Embryonic facial prominence (tissue), 1 donor: ENCODE measurements at regions not wholly inside any gene's neighbourhood (a gene's known extent, or its start where the extent isn't known, plus 50 kb on each side); places are given as distances from the start of the nearest gene placed in this dataset.
A peak's percentile ranks its signal among the peaks of the same experiment; 100 is the strongest.

Source experiments
- DNase-seq: peaks from one replicate; pipeline ENCODE4 v3.0.0-alpha.2; 2016; ENCODE audit errors: extremely low spot score

- no peak for DNase-seq
These were observed 724.7 kb upstream of the ZNF385D start for GRCh38 chr3:22475665-22476240.

DNA sequence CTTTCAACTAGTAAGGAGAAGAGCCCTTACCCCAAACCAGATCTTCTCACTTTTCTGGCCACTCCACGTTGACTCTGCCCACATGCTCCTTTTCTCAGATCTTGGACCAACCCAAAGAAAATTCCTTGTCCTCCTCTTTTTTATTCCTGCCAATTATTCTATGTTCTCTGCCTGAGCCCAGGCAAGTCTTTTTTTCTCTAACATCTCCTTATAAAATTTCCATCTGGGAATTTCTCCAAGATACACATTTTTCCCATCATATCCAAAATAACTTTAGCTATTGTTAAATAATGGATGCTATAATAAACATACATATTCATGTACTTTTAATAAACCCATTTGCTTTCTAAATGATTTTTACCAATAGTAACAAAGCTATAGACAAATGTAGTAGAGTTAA lies 726.0 kb upstream of the ZNF385D start:
- no peak for DNase-seq

GRCh38 chr3:22485954-22486353 lies 717.2 kb upstream of the UBE2E2 start:
- DNase-seq = no peak

- no peak for DNase-seq
These were observed 712.4 kb upstream of the UBE2E2 start for GRCh38 chr3:22490747-22491146.

GRCh38 chr3:22491344-22491743 lies 711.8 kb upstream of the UBE2E2 start:
- DNase-seq = no peak

DNA sequence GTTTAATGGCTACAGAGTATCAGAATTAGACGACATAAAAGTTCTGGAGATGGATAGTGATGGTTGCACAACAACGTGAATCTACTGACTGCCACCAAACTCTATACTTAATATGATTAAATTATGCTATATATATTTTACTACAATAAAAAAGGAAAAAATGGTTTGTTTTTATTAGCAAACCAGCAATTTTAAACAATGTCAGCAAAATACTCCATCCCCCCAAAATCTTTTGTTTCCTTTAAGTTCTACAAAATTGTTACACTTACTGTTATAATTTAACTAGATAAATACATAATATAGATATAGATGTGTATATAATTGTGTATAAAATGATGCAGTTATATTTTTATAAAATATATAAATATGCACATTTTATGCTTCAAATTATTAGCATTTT lies 710.8 kb upstream of the UBE2E2 start:
- no peak for DNase-seq

- no peak for DNase-seq
These were observed 707.9 kb upstream of the UBE2E2 start for GRCh38 chr3:22495241-22495640.

- no peak for DNase-seq
These were observed 707.3 kb upstream of the UBE2E2 start for GRCh38 chr3:22495791-22496190.

DNA sequence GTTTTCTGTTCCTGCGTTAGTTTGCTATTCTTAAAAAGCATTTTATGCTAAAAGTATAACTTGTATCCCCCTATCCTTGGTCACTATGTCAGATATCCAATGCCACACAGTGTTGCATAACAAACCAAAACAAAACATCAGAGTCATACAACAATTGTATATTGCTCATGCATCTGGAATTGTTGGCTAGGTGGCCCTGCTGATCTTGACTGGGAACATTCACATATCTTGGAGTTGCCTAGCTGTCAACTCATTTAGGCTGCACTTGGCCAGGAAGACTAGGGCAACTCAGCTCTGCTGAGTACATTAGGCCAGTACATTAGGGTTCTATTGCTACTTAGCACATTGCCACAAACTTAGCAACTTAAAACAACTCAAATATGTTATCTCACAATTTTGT lies 706.5 kb upstream of the UBE2E2 start:
- DNase-seq = no peak

GRCh38 chr3:22506871-22507270 lies 696.3 kb upstream of the UBE2E2 start:
- DNase-seq = no peak

GRCh38 chr3:22507709-22508108 lies 695.4 kb upstream of the UBE2E2 start:
- peak; percentile 27 for DNase-seq

- DNase-seq = no peak
These were observed 679.2 kb upstream of the UBE2E2 start for GRCh38 chr3:22523925-22524324.

DNA sequence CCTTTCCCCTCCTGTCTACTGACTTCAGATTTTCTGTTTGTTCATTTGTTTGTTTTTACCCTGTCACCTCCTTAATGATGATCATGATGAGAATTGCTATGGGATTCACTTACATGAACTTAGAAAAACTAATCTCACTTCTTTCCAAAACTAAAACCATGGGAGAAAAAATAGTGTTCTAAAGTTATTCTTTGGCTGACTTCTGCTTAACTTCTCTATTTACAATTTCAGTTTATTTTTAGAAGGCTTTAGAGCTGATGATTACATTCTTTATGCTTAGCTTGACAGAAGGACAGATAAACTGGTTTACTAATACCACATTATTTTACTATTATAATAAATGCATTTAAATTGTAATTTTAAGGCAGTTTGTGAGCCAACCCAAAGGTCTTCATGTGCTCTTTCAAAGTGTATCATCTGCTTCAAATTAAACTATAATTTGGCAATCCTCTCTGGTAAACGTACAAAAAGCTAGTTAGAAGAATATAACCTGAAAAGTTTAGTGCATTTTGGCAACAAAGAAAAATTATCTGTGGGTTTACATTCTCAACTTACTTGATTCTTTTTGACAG lies 676.8 kb upstream of the UBE2E2 start:
- DNase-seq = no peak

- DNase-seq = no peak
These were observed 666.6 kb upstream of the UBE2E2 start for GRCh38 chr3:22536541-22536940.

DNA sequence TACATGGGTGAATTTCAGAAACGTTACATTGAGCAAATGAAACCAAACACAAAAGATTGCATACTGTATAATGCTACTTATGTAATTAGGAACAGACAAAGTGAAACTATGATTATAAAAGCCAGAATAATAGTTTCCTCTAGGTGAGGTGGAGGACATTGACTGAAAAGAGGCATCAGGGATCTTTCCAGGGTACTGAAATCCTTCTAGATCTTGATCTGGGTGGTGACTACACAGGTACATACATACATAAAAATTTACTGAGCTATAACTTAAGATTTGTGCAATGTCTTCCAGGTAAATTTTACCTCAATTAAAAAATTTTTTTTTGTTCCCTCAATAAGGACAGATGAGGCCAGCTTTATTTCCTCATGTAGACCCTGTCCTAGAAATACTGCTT lies 665.6 kb upstream of the UBE2E2 start:
- no peak for DNase-seq

GRCh38 chr3:22542311-22542710 lies 660.8 kb upstream of the UBE2E2 start:
- no peak for DNase-seq

DNA sequence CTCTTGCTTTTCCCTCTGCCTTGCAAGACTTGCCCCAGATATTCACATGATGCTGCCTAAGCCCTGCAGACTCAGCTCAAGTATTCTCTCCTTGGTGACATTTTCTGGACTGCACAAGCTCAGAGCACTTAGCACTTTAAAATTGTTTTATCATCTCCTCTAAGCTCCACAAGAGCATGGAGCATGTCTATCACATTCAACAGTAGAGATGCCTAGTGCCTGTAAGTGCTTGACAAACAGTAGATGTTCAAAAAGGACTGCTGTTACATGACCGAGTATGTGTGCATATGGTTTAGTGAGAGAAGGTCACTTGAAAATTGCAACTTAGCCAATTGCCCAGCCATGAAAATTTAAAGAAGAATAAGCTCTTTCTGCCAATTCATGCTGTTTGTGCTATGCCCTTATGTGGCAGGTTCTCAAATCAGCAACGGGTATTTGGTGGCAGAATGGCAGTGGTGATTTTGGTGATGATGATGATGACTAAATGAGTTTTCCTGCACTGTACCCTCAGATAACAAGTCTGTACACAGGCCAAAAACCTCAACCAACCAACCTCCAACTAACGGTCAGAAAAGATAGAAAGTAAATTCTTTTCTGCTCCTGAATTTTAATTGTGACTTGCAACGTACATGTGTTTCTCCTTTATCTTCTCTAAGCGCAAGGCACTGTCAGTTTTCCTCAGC lies 647.2 kb upstream of the UBE2E2 start:
- no peak for DNase-seq

DNA sequence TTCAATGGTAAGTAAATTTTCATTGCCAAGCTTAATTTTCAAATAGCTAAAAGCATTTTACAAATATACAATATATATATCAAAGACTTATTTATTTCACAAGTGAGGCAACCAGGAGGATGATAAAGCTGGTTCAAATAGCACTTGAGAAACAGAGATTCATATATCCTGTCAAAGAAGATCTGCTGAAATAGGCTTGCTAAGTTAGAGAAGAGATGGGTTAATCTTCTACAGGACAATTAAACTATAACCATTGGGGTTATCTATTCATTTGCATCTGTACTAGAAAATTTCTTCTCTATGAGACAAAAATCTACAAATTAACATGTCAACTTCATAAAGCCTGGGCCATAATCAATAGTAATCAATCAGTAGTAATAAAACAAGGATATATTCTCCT lies 637.7 kb upstream of the UBE2E2 start:
- DNase-seq = no peak

DNA sequence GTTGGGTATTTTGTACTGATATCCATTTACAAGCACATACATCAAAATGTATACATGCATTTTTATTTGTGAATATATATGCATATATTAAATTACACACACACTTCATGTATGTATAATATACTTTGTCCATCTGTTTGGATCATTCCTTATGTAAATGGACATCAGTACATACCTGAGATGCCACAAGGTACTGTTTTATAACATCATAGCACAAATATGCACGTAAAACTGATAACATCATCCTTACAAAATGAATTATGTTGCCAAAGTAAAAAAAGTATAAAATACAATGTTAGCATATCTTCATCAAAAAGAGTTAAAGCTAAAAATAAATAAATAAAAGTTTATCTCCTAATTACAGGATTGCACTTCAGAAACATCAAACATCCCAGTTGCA lies 634.8 kb upstream of the UBE2E2 start:
- no peak for DNase-seq

DNA sequence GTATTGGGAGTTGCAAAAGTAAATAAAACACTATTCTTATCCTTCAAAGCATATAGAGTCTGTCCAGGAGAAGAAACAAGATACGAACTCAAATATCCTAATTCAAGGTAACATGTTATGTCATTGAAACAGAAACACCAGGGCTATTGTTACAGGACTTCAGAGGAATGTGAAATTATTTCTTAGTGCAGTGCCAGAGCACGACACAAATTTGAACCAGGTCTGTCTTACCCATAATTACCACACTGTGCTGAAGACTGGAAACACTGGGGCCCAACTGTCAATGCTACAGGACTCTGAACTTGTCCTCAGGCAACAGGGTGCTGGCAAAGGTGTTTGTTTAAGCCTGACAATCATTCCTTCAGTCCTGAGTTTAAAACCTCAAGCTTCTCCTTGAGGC lies 633.6 kb upstream of the UBE2E2 start:
- no peak for DNase-seq

DNA sequence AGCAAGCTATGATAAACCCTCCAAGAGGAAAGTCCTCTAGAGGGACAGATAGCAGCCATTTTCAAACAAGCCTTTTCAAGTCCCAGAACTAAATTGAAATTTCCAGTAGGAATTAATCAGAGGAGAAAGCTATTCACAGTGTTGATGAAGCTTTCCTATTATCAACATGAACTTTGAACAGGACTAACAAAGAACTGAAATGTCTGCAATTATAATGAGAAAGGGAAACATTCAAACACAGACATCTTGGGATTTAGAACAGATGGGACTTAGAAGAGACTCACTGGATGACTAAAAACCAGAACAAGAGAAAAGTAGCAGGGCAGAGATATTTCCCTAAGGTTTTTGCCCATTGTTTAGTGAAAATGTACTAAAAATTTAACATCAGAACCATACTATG lies 622.1 kb upstream of the UBE2E2 start:
- no peak for DNase-seq

GRCh38 chr3:22582266-22582665 lies 620.9 kb upstream of the UBE2E2 start:
- DNase-seq = no peak

- no peak for DNase-seq
These were observed 617.6 kb upstream of the UBE2E2 start for GRCh38 chr3:22585504-22585903.

- DNase-seq = no peak
These were observed 617.2 kb upstream of the UBE2E2 start for GRCh38 chr3:22585911-22586310.
